OCI-LY7 (cell line): ENCODE measurements at regions not wholly inside any gene's neighbourhood (a gene's known extent, or its start where the extent isn't known, plus 50 kb on each side); places are given as distances from the start of the nearest gene placed in this dataset.

Source experiments
- EZH2phosphoT487 ChIP-seq: fragments of 200-600 bp; sonication (generic); IDR thresholded peaks from 2 replicates; pipeline ENCODE4 v1.6.1; 2018; ENCODE audit warnings: low read depth, borderline replicate concordance, mild to moderate bottlenecking, mixed run types, antibody characterized with exemption, low read length, moderate library complexity, mixed read lengths
- TF ChIP-seq, protein P1 (sequence below): fragments of 200-600 bp; sonication (generic); conservative IDR thresholded peaks from 2 replicates; pipeline ENCODE4 v1.5.1; 2014; ENCODE audit warnings: mild to moderate bottlenecking, antibody characterized with exemption, low read length, moderate library complexity, mixed read lengths

DNA sequence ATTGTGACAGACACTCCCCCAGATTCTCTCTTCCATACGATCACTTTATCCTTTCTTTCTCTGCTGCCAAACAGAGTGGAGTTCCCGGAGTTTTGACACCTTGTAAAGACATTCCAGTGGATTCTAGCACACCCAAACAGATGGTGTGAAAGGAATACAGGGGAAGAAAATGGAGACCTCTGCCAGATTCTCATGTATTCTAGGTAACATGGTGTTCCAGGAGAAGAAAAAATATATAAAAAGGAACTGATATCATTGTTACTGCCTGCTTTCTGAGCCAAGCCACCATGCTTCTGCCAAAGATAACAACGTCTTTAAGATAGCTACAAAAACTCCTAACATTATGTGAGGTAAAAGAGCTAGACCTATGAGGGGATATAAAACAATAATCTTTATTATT lies 136.5 kb downstream of the TXNL1 start:
- TF ChIP-seq, protein P1, sequence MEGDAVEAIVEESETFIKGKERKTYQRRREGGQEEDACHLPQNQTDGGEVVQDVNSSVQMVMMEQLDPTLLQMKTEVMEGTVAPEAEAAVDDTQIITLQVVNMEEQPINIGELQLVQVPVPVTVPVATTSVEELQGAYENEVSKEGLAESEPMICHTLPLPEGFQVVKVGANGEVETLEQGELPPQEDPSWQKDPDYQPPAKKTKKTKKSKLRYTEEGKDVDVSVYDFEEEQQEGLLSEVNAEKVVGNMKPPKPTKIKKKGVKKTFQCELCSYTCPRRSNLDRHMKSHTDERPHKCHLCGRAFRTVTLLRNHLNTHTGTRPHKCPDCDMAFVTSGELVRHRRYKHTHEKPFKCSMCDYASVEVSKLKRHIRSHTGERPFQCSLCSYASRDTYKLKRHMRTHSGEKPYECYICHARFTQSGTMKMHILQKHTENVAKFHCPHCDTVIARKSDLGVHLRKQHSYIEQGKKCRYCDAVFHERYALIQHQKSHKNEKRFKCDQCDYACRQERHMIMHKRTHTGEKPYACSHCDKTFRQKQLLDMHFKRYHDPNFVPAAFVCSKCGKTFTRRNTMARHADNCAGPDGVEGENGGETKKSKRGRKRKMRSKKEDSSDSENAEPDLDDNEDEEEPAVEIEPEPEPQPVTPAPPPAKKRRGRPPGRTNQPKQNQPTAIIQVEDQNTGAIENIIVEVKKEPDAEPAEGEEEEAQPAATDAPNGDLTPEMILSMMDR, result no peak
- no peak for TF ChIP-seq EZH2phosphoT487
